HG03045 (cell line): ENCODE measurements at regions not wholly inside any gene's neighbourhood (a gene's known extent, or its start where the extent isn't known, plus 50 kb on each side); places are given as distances from the start of the nearest gene placed in this dataset.

Experiments
- ATAC-seq: cut with Tn5 transposase; IDR thresholded peaks from one replicate; pipeline ENCODE4 v1.9.1; 2021; ENCODE audit warnings: mild to moderate bottlenecking, moderate library complexity; ENCODE audit not compliant: unreplicated experiment

DNA sequence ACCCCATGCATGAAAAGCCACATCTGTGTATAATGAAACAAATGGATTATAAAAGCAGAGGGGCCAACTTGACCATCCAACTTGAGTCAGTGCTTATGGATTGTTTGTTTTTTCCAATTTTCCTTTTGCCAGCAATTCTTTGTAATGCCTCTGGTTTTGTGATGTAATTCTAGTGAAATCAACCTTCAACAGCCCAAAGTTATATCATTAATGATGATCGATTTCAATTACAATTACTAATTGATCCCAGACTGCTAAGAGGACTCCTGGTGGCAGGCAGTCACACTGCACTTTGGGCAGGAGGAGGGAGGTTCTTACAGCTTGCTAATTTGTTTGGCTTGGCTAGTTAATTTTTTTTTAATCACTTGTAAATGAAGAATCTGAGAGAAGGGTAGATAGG, 552.3 kb downstream of the NUF2 start:
- ATAC-seq, result no peak

- no peak for ATAC-seq
These were observed 553.6 kb downstream of the NUF2 start for GRCh38 chr1:163875200-163875926.

DNA sequence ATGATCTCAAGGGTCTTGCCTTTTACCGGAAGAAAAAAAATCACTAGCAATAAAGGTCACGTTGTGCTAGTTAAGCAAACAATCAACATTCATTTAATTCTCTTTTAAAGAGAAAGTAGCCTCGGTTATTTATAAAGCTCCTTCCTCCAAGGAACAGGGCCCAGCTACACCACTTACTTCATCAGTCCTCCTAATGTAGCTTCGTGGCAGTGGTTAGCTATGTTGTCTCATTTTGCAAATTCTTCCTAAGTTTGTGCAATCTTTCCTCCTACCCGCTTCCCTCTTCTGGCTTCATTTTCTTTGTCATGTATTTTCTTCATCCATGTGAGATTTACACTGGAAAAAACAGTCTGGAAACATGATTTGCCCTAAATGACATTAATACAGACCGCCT, 554.2 kb downstream of the NUF2 start:
- ATAC-seq, result no peak

DNA sequence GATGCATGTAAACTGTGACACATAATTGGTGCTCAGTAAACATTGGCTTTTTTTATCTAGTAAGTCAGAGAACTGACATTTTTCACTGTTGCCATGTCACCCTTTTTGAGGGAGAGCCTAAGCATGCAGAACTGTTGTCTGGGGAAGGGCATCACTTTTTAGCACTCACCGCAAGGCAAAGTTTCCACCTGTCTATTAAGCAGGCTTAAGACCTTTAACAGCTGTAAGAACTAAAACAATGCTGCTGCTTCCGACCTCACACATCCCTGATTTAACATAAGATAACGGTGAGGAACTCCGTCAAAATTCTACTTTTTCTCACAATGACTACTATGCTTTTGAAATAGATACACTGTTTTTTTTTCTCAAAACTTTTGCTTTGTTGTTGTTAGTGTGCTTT, 554.8 kb downstream of the NUF2 start:
- ATAC-seq, result no peak

GRCh38 chr1:163877016-163877415, 555.3 kb downstream of the NUF2 start:
- no peak for ATAC-seq

DNA sequence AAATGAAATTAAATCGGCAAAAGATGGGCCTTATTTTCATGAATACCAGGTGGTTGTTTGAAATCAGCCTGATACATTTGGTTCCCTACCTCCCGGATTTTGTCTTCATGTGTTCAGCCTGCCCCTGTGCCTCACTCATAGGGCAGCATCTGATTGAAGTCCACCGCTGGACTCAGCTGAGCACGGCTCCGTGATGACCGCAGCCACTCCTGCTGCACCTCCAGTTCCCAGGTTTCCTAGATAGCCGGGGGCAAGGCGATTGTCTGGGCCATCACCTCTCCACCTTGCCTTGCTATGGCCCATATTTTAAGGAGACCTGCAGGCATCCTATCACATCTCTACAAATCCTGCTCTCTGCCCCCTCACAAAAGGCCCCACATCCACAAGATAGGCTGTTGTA, 563.8 kb downstream of the NUF2 start:
- no peak for ATAC-seq

GRCh38 chr1:163896001-163896400, 574.2 kb downstream of the NUF2 start:
- no peak for ATAC-seq

DNA sequence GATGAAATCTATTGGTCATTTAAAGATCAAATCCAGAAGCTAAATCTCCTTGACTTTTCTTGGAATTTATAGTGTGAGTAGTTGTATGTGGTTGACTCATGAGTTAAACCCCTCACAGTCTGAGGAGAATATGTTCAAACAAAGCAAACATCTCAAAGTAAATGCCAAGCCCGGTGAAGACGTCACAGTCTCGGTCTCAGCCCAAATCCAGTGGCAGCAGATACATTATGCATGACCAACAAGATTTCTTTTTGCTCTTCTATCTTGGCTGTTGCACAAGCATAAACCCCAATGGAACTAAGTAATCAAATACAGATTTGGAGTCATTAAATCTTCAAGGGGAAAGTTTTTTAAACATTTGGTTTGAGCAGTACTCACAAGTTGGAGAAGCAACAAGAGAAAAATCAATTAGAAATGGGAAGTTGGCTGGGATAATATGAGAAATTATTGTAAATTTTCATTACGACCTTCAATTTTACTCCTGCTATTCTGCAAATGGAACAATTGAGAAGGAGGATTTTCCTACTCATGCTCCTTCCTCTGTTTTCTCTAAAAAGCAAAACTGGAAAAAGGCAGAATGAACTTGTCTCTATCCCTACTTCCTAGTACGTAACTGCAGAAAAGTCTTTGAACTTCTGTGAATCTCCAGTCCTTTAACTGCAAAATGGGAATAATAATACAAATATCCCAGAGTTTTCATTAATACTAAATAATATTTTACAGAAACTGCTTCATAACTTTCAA, 575.8 kb downstream of the NUF2 start:
- ATAC-seq, result no peak

GRCh38 chr1:163906283-163906682, 584.5 kb downstream of the NUF2 start:
- ATAC-seq, result no peak

GRCh38 chr1:163912170-163912884, 590.6 kb downstream of the NUF2 start:
- no peak for ATAC-seq

GRCh38 chr1:163914785-163915413, 593.1 kb downstream of the NUF2 start:
- ATAC-seq, result no peak

- ATAC-seq, result peak; percentile 85
These were observed 601.0 kb downstream of the NUF2 start for GRCh38 chr1:163922743-163923201.

GRCh38 chr1:163924041-163924440, 602.3 kb downstream of the NUF2 start:
- ATAC-seq, result no peak

GRCh38 chr1:163927493-163927892, 605.7 kb downstream of the NUF2 start:
- ATAC-seq, result no peak

DNA sequence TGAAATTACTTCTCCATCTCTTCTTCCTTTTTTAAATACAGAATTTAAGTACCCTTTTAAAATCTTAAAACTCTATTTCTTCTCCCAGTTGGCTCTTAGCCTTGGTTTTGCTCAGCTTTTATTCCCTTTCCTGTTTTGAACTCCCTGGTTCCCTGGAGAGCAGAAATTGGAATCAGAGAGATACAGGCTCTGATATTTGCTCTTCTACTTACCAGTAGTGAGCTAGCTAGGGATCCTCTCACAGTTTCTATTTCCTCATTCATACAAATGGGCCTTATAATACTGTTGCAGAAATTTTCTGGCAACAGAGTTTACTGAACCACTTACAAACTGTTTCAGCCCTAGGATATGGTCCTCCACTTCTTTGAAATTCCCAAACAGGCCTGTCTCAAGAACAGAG, 606.3 kb downstream of the NUF2 start:
- ATAC-seq, result no peak

- no peak for ATAC-seq
These were observed 606.9 kb downstream of the NUF2 start for GRCh38 chr1:163928651-163929050.

DNA sequence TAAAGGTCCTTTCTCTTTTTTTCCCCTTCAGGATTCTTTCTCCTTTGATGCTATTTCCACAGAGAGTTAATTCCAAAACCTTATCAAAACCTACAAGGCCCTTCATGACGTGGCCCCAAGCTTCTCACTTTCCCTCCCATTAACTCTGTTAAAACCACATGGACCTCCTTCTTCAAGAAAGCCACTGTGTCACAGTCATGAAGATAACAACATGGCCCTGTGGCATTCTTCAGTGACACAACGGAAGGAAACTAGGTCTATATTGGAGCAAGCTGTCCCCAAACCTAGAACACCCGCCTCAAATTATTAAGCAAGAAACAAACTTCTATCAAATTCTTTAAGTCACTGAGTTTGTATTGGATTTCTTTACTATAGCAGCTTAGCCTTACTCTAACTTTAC, 611.1 kb downstream of the NUF2 start:
- no peak for ATAC-seq

- ATAC-seq, result no peak
These were observed 611.7 kb downstream of the NUF2 start for GRCh38 chr1:163933437-163933836.

- ATAC-seq, result no peak
These were observed 614.1 kb downstream of the NUF2 start for GRCh38 chr1:163935738-163936374.

- ATAC-seq, result no peak
These were observed 599.4 kb upstream of the PBX1 start for GRCh38 chr1:163959622-163960021.

DNA sequence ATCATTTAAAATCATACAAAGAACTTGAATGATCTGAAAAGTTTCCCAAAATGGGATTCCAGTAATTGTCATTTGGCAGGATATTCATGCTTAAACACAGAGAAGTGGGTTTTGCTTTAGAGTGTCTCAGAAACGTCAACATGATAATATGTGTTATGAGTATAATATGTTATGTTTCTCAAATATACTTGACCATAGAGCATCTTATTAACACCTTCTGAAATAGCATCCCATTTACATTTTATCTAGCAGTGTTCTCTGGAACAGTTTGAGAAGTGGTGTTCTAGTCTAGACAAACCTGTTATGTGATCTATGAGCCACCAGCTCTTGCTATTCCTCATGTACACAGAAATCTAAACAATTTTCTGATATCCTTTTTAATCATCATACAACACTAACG, 588.8 kb upstream of the PBX1 start:
- ATAC-seq, result no peak
